PC-9 (cell line): ENCODE measurements at regions not wholly inside any gene's neighbourhood (a gene's known extent, or its start where the extent isn't known, plus 50 kb on each side); places are given as distances from the start of the nearest gene placed in this dataset.

ENCODE experiments used
- BruUV-seq: library from RNA; stranded (reverse); fragments of 400-500 nt; replicated peaks from 2 replicates; lab custom pipeline; 2021; lab: Mats Ljungman, UMichigan
- CTCF ChIA-PET: fragments of 300-600 bp; sonication (Branson Sonifier 250); formaldehyde crosslinking; loops from one replicate; lab custom pipeline; 2022; ENCODE audit warnings: antibody characterized with exemption; lab: Charles Lee
- POLR2A ChIA-PET: fragments of 300-600 bp; sonication (Branson Sonifier 250); formaldehyde crosslinking; loops from one replicate; lab custom pipeline; 2022; ENCODE audit warnings: antibody characterized with exemption; ENCODE audit not compliant: unreplicated experiment; lab: Charles Lee
- DNase-seq, 2 experiments: peaks; one replicate each; pipeline versions ENCODE4 v3.0.0 to v3.0.0-alpha.2; 2015 to 2022; ENCODE audit warnings: mixed read lengths in 1 of 2
- H2AFZ ChIP-seq: fragments of 200-600 bp; sonication (generic); 2 replicates; pipeline ENCODE4 v1.8.1; 2017; ENCODE audit warnings: antibody characterized with exemption
- H3F3A ChIP-seq: fragments of 200-600 bp; sonication (generic); 2 replicates; pipeline ENCODE4 v1.8.1; 2017; ENCODE audit warnings: antibody characterized with exemption, mild to moderate bottlenecking, low read depth; ENCODE audit not compliant: insufficient read depth
- H3K27ac ChIP-seq: fragments of 200-600 bp; sonication (generic); 2 replicates; pipeline ENCODE4 v1.6.1; 2016; ENCODE audit warnings: mixed run types
- H3K27me3 ChIP-seq: fragments of 200-600 bp; sonication (generic); 2 replicates; pipeline ENCODE4 v1.6.1; 2016; ENCODE audit warnings: low read depth, mixed run types; ENCODE audit not compliant: insufficient read depth
- H3K36me3 ChIP-seq: fragments of 200-600 bp; sonication (generic); 2 replicates; pipeline ENCODE4 v1.6.1; 2016; ENCODE audit warnings: low read depth, mixed run types
- H3K4me1 ChIP-seq: fragments of 200-600 bp; sonication (generic); replicated peaks from 2 replicates; pipeline ENCODE4 v1.6.1; 2016; ENCODE audit warnings: mixed run types; ENCODE audit not compliant: insufficient read depth
- H3K4me2 ChIP-seq: fragments of 200-600 bp; sonication (generic); 2 replicates; pipeline ENCODE4 v1.6.1; 2017; ENCODE audit warnings: mixed run types
- H3K4me3 ChIP-seq: fragments of 200-600 bp; sonication (generic); 2 replicates; pipeline ENCODE4 v1.6.1; 2016; ENCODE audit warnings: mixed run types
- H3K79me2 ChIP-seq: fragments of 200-600 bp; sonication (generic); 2 replicates; pipeline ENCODE4 v1.6.1; 2017; ENCODE audit warnings: low read depth, mixed run types
- H3K9me2 ChIP-seq: fragments of 200-600 bp; sonication (generic); 2 replicates; pipeline ENCODE4 v1.8.1; 2017; ENCODE audit warnings: mild to moderate bottlenecking; ENCODE audit not compliant: insufficient read depth
- H3K9me3 ChIP-seq: fragments of 200-600 bp; sonication (generic); 2 replicates; pipeline ENCODE4 v1.8.1; 2016; ENCODE audit warnings: low read depth; ENCODE audit not compliant: insufficient read depth
- H4K20me1 ChIP-seq: fragments of 200-600 bp; sonication (generic); 2 replicates; pipeline ENCODE4 v1.8.1; 2017; ENCODE audit not compliant: insufficient read depth
- EZH2 ChIP-seq: fragments of 200-600 bp; sonication (generic); IDR thresholded peaks from 2 replicates; pipeline ENCODE4 v1.8.0; 2017; ENCODE audit warnings: antibody characterized with exemption, low read depth
- intact Hi-C: fragments of 100-400 bp; cut with micrococcal nuclease; formaldehyde crosslinking; loops from one replicate; pipeline ENCODE4 v1.10.0; 2022; ENCODE audit not compliant: unreplicated experiment
- TF ChIP-seq, protein P1 (sequence below): fragments of 200-600 bp; sonication (generic); conservative IDR thresholded peaks from 2 replicates; pipeline ENCODE4 v1.6.1; 2017; ENCODE audit warnings: mixed run types, antibody characterized with exemption, mild to moderate bottlenecking, moderate library complexity

DNA sequence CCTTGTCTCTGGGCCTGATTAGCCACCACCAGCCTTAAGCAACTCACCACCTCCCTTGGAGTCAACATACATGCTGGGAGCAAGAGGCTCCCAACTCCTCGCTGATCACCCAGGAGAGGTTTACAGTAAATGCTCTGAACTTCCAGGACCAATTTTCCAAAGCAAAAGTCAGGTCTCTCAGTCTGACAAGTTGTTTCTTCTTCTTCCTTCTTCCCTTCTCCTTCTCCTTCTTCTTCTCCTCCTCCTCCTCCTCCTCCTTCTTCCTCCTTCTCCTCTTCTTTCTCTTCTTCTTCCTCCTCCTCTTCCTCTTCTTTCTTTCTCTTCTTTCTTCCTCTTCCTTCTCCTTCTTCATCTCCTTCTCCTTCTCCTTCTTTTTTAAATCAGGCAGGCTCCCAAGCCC lies 148.2 kb downstream of the NECTIN1 start:
- Histone ChIP-seq H3K36me3 (no peaks in the 10 kb centered on the region), H3K27me3 (no peaks in the 10 kb centered on the region), H3F3A (no peaks in the 10 kb centered on the region; the same call in 1 of the 2 replicates), H3K79me2 (no peaks in the 10 kb centered on the region), H3K4me3 (no peak overlapping the region), H4K20me1 (no peaks in the 10 kb centered on the region), H3K9me2 (no peaks in the 10 kb centered on the region), H3K9me3 (no peaks in the 10 kb centered on the region; the same call in 1 of the 2 replicates), H3K4me1 (peaks cover 19% of the 10 kb centered on the region), H3K4me2 (no peak overlapping the region), H2AFZ (no peak overlapping the region), H3K27ac (no peak overlapping the region)
- intact Hi-C loops, result no loop called here
- ChIA-PET CTCF (no interaction called here), POLR2A (no interaction called here)
- DNase-seq, result no peak
- TF ChIP-seq EZH2, result no peak
- TF ChIP-seq, protein P1, sequence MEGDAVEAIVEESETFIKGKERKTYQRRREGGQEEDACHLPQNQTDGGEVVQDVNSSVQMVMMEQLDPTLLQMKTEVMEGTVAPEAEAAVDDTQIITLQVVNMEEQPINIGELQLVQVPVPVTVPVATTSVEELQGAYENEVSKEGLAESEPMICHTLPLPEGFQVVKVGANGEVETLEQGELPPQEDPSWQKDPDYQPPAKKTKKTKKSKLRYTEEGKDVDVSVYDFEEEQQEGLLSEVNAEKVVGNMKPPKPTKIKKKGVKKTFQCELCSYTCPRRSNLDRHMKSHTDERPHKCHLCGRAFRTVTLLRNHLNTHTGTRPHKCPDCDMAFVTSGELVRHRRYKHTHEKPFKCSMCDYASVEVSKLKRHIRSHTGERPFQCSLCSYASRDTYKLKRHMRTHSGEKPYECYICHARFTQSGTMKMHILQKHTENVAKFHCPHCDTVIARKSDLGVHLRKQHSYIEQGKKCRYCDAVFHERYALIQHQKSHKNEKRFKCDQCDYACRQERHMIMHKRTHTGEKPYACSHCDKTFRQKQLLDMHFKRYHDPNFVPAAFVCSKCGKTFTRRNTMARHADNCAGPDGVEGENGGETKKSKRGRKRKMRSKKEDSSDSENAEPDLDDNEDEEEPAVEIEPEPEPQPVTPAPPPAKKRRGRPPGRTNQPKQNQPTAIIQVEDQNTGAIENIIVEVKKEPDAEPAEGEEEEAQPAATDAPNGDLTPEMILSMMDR, result no peak
- BruUV-seq, result no TSS peak

DNA sequence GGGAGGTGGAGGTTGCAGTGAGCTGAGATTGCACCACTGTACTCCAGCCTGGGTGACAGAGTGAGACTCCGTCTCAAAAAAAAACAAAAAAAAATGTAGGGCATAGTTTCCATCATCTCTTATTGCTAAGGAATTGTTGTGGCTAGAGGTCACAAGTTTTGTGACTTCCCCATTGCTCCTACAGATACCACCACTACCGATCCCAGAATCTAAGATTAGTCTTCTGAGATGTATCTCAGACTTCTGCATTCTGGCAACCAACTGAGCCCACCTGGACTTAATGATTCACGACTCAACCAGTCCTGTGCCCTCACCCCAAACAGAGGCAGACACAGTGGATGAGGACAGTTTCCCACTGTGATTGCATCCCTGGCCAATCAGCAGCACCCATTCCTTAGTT lies 148.9 kb downstream of the NECTIN1 start:
- H3K4me2 ChIP-seq, result no peak overlapping the region
- POLR2A ChIA-PET, result no interaction called here

DNA sequence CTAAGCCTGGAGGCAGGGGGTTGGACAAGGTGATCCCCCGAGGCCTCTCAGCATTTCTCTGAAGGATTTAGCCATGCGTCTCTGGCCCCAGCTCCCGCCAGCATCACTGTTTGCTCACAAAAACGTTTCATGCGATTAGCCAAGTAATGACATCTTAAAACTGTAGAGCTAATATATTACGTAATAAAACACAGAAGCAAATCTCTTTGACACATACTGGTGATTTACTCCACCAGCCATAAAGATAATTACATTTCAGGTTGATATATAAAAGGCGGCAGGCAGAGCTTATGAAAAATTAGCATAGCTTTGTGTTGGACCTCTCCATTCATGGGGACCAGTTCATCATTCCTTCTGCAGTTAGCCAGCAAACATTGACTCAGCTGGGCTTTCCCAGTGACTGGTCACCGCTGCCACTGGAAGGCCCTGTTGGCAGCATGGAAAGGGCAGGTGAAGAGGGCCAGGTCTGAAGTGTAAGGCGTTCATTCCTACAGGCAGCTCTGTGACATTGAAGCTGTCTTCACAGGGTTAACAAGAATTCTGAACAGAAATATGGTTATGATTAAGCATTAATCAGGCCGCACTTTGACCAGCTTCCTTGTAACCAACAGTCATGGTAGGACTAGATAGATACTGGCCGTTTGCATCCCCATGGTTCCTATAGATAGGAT lies 150.3 kb downstream of the NECTIN1 start:
- Histone ChIP-seq H3K9me3 (no peaks in the 10 kb centered on the region; the same call in 1 of the 2 replicates), H3K4me1 (peaks cover under 1% of the 10 kb centered on the region; the same call in 1 of the 2 replicates), H3K27ac (no peak overlapping the region), H3K36me3 (no peaks in the 10 kb centered on the region), H3K9me2 (no peaks in the 10 kb centered on the region), H4K20me1 (no peaks in the 10 kb centered on the region), H3K4me3 (no peak overlapping the region), H3K4me2 (no peak overlapping the region), H3K27me3 (no peaks in the 10 kb centered on the region), H3F3A (no peaks in the 10 kb centered on the region), H2AFZ (no peak overlapping the region), H3K79me2 (no peaks in the 10 kb centered on the region)
- CTCF ChIA-PET, result no interaction called here
- no peak for DNase-seq
- POLR2A ChIA-PET, result no interaction called here
- TF ChIP-seq, protein P1, result no peak
- no peak for TF ChIP-seq EZH2
- BruUV-seq, result no TSS peak
- intact Hi-C loops, result no loop called here

More for the DNA sequence above, 148.9 kb downstream of the NECTIN1 start:
- DNase-seq, result no peak
- Histone ChIP-seq H2AFZ (no peak overlapping the region), H3K79me2 (no peaks in the 10 kb centered on the region), H3K36me3 (no peaks in the 10 kb centered on the region), H3K9me3 (no peaks in the 10 kb centered on the region; the same call in 1 of the 2 replicates), H3K27me3 (no peaks in the 10 kb centered on the region), H3F3A (no peaks in the 10 kb centered on the region), H4K20me1 (no peaks in the 10 kb centered on the region), H3K4me1 (peaks cover 12% of the 10 kb centered on the region; the same call in 1 of the 2 replicates), H3K4me3 (no peak overlapping the region), H3K27ac (no peak overlapping the region), H3K9me2 (no peaks in the 10 kb centered on the region)
- intact Hi-C loops, result no loop called here
- TF ChIP-seq, protein P1, result no peak
- no peak for TF ChIP-seq EZH2
- no TSS peak for BruUV-seq
- CTCF ChIA-PET, result no interaction called here
